ENCODE measurements at regions not wholly inside any gene's neighbourhood (a gene's known extent, or its start where the extent isn't known, plus 50 kb on each side); places are given as distances from the start of the nearest gene placed in this dataset.
"Not testable (repeated sequence)": the region's sequence is repeated elsewhere in the genome, so short reads cannot be mapped to it uniquely, and the experiment has no call there.

- H3K27ac ChIP-seq = no peak overlapping the region
- TF ChIP-seq ZFX (IDR thresholded peaks at IDR 0.05; ENCODE audit: borderline replicate concordance) (no peak), CTCF (IDR thresholded peaks at IDR 0.05) (no peak)
These were observed 63.3 kb upstream of the BMAL1 start for GRCh38 chr11:13214276-13214675.

GRCh38 chr11:13215149-13215548 is 62.4 kb upstream of the BMAL1 start:
- H3K27ac ChIP-seq = no peak overlapping the region
- no peak for TF ChIP-seq CTCF (IDR thresholded peaks at IDR 0.05)
- TF ChIP-seq ZFX (IDR thresholded peaks at IDR 0.05; ENCODE audit: borderline replicate concordance) = no peak

- TF ChIP-seq CTCF (IDR thresholded peaks at IDR 0.05) (no peak), ZFX (IDR thresholded peaks at IDR 0.05; ENCODE audit: borderline replicate concordance) (no peak)
- H3K27ac ChIP-seq = no peak overlapping the region
These were observed 61.4 kb upstream of the BMAL1 start for GRCh38 chr11:13216019-13216710.

DNA sequence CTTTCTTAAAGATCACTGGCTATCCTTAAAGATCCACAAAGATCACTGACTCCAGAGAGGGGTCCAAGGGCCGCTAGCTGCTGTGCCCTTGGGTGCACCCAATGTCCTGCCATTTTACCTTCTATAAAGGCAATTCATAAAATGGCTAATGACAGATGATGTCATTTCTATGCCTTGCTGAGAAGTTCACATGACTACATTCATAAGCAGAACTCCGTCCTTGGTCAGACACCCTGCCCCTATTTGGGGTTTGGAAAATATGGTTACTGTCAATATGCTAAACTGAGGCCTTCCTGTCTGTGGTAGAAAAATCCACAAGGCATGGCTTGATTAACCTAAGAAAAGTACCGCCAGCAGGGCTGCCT is 60.9 kb upstream of the BMAL1 start:
- TF ChIP-seq ZFX (IDR thresholded peaks at IDR 0.05; ENCODE audit: borderline replicate concordance) (no peak), CTCF (IDR thresholded peaks at IDR 0.05) (no peak)
- H3K27ac ChIP-seq = no peak overlapping the region

DNA sequence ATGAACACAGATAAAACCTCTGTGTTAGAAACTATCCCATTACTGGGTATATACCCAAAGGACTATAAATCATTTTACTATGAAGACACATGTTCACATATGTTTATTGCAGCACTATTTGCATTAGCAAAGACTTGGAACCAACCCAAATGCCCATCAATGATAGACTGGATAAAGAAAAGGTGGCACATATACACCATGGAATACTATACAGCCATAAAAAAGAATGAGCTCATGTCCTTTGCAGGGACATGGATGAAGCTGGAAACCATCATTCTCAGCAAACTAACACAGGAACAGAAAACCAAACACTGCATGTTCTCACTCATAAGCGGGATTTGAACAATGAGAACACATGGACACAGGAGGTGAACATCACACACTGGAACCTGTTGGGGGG is 58.9 kb upstream of the BMAL1 start:
- H3K27ac ChIP-seq = not testable (repeated sequence)

- TF ChIP-seq CTCF (IDR thresholded peaks at IDR 0.05) (no peak), ZFX (IDR thresholded peaks at IDR 0.05; ENCODE audit: borderline replicate concordance) (no peak)
- no peak overlapping the region for H3K27ac ChIP-seq
These were observed 57.4 kb upstream of the BMAL1 start for GRCh38 chr11:13220148-13220547.

DNA sequence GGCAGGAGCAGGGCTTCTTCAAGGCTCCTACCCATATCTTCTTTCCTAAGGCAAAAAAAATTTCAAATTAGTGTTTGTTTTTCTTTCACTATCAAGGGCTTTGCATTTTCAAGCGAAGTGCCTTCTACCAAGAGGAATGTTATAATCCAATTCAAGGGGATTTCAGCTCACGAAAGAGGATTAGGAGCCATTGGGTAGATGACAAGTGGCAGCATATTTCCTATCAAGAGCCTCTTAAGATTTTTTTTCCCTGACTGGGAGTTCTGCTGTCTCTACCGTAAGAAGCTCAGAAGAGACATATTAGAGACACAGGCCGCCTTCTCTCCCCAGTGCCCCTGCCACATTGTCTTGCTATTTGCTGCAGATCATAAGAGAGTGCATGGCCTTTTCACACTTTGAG is 55.9 kb upstream of the BMAL1 start:
- H3K27ac ChIP-seq = no peak overlapping the region
- TF ChIP-seq CTCF (IDR thresholded peaks at IDR 0.05) = no peak
- no peak for TF ChIP-seq ZFX (IDR thresholded peaks at IDR 0.05; ENCODE audit: borderline replicate concordance)

DNA sequence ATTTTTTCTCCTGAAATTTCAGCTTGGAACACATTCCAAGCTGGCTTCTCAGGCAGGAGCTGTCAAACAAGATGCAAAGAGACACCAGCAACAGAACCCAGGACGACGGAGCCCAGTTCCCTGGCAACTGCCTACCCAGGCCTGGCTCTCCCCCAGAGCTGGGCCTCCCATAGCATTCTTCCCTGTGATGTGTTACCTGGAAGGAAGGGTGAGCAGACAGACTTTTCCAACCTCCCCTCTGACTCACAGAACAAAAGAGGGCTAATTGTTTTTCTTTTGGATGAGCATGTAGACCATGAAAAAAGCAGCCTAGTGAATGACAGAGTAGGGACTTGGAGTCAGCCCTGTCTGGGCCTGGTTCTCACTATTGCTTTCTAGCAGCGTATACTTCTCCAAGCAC is 55.3 kb upstream of the BMAL1 start:
- TF ChIP-seq ZFX (IDR thresholded peaks at IDR 0.05; ENCODE audit: borderline replicate concordance) = no peak
- TF ChIP-seq CTCF (IDR thresholded peaks at IDR 0.05) = no peak
- H3K27ac ChIP-seq = no peak overlapping the region

Measured in 22Rv1 (cell line).